Epithelial cell of proximal tubule (primary cell): ENCODE measurements at regions not wholly inside any gene's neighbourhood (a gene's known extent, or its start where the extent isn't known, plus 50 kb on each side); places are given as distances from the start of the nearest gene placed in this dataset.

Experiments used
- DNase-seq: peaks from one replicate; pipeline ENCODE4 v3.0.0-alpha.2; 2011; ENCODE audit warnings: low read depth
- H3K4me3 ChIP-seq: 2 replicates; pipeline ENCODE4 v1.5.1; 2011; ENCODE audit warnings: low read depth, mild to moderate bottlenecking, low read length
- CTCF ChIP-seq: conservative IDR thresholded peaks from 2 replicates; pipeline ENCODE4 v1.5.1; 2012; ENCODE audit warnings: low read depth, mild to moderate bottlenecking, low read length

GRCh38 chr11:122393209-122393860 lies 262.2 kb upstream of the UBASH3B start:
- DNase-seq: no peak
- H3K4me3 ChIP-seq: no peak overlapping the region
- no peak for TF ChIP-seq CTCF

- TF ChIP-seq CTCF: no peak
- H3K4me3 ChIP-seq: no peak overlapping the region
- DNase-seq: no peak
Observed at GRCh38 chr11:122392508-122392907, 263.0 kb upstream of the UBASH3B start.

- no peak for TF ChIP-seq CTCF
Observed at GRCh38 chr11:122391049-122391448, 264.5 kb upstream of the UBASH3B start.

GRCh38 chr11:122383186-122383585 lies 267.2 kb upstream of the BLID start:
- no peak for DNase-seq
- no peak overlapping the region for H3K4me3 ChIP-seq
- TF ChIP-seq CTCF: no peak

More at GRCh38 chr11:122391049-122391448, 264.5 kb upstream of the UBASH3B start:
- no peak overlapping the region for H3K4me3 ChIP-seq
- no peak for DNase-seq

- H3K4me3 ChIP-seq: no peak overlapping the region
- no peak for DNase-seq
- no peak for TF ChIP-seq CTCF
Observed at GRCh38 chr11:122375687-122376399, 259.8 kb upstream of the BLID start.

- TF ChIP-seq CTCF: no peak
- H3K4me3 ChIP-seq: no peak overlapping the region
- DNase-seq: no peak
Observed at GRCh38 chr11:122368796-122369195, 252.8 kb upstream of the BLID start.
